Type B pancreatic cell (in vitro differentiated cells): ENCODE measurements at regions not wholly inside any gene's neighbourhood (a gene's known extent, or its start where the extent isn't known, plus 50 kb on each side); places are given as distances from the start of the nearest gene placed in this dataset.
A peak's percentile ranks its signal among the peaks of the same experiment; 100 is the strongest.
"Not testable (repeated sequence)": the region's sequence is repeated elsewhere in the genome, so short reads cannot be mapped to it uniquely, and the experiment has no call there.

Experiments
- DNase-seq: peaks from one replicate; pipeline ENCODE4 v3.0.0; 2021; ENCODE audit warnings: mixed read lengths; ENCODE audit not compliant: unreplicated experiment; ENCODE audit errors: extremely low spot score
- H3K27ac Mint-ChIP-seq: 2 replicates; pipeline ENCODE4 v1.8.0; 2021; ENCODE audit warnings: mild to moderate bottlenecking, mixed read lengths
- H3K27me3 Mint-ChIP-seq: 2 replicates; pipeline ENCODE4 v1.8.0; 2021; ENCODE audit warnings: mixed read lengths
- H3K36me3 Mint-ChIP-seq: 2 replicates; pipeline ENCODE4 v1.8.0; 2021; ENCODE audit warnings: mixed read lengths
- H3K4me1 Mint-ChIP-seq: one replicate; pipeline ENCODE4 v1.8.0; 2021; ENCODE audit warnings: mixed read lengths; ENCODE audit not compliant: unreplicated experiment
- H3K4me3 Mint-ChIP-seq: 2 replicates; pipeline ENCODE4 v1.8.0; 2021; ENCODE audit warnings: mild to moderate bottlenecking, mixed read lengths
- H3K9me3 Mint-ChIP-seq: 2 replicates; pipeline ENCODE4 v1.8.0; 2021; ENCODE audit warnings: mixed read lengths
- CTCF ChIP-seq: fragments of 200-600 bp; sonication (generic); conservative IDR thresholded peaks from 2 replicates; pipeline ENCODE4 v1.5.0; 2021; ENCODE audit warnings: antibody characterized with exemption, mild to moderate bottlenecking

DNA sequence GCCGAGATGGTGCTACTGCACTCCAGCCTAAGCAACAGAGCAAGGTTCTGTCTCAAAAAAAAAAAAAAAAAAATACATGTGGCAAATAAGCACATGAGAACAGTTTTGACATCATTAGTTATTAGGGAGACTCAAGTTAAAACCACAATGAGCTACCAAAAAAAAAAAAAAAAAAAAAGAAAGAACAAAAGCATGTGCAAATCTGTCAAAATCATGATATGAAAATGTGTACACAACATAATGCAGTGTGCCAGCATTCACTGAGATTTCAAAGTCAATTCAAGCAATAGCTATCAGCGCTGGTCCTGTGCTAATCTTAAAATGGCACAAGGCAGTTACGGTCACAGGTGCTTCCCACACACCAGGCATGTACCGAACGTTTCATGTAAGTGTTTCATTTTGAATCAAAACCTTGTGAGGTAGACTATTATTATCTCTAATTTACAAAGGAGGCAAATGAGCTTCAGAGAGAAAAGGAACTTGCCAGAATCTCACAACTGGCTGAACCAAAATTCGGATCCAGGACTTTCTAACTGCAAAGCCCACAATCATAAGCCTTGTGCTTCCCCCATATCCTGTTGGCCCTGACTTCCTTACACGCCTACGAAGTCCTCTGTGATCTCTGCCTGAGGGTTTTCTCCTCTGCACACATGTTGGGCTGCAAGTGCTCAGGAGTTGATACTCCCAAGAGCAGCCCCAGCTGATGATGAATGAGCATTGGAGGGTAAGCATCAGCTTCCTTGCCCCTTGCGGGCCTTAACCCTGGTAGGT, 200.1 kb upstream of the PROK2 start:
- TF ChIP-seq CTCF = no peak
- H3K9me3 Mint-ChIP-seq = peaks cover 5% of the 10 kb centered on the region
- no peaks in the 10 kb centered on the region for H3K36me3 Mint-ChIP-seq
- H3K27me3 Mint-ChIP-seq = no peaks in the 10 kb centered on the region
- H3K4me1 Mint-ChIP-seq = peaks cover 5% of the 10 kb centered on the region
- no peak for DNase-seq
- H3K27ac Mint-ChIP-seq = no peak overlapping the region
- H3K4me3 Mint-ChIP-seq = no peak overlapping the region

DNA sequence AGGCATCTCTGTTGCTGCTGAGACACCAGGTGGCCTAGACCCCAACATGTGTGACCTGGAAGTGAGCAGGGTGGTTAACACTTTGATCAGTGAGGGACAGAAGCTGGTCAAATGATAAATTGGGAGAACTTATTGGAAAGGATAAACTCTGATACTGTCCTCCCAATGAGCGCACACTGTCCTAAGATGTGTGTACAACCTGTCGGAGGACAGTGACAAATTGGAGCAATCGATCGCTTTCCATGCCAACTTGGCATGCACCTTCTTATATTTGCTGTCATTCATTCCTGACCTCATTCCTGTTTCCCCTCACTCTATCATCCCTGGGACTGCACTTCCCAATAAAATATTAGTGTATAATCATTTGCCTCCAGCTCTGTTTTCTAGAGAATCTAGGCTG, 198.7 kb upstream of the PROK2 start:
- H3K27me3 Mint-ChIP-seq = no peaks in the 10 kb centered on the region
- no peaks in the 10 kb centered on the region for H3K36me3 Mint-ChIP-seq
- peaks cover 5% of the 10 kb centered on the region for H3K9me3 Mint-ChIP-seq
- no peak for TF ChIP-seq CTCF
- no peak overlapping the region for H3K4me3 Mint-ChIP-seq
- DNase-seq = no peak
- H3K4me1 Mint-ChIP-seq = peaks cover 13% of the 10 kb centered on the region
- no peak overlapping the region for H3K27ac Mint-ChIP-seq

DNA sequence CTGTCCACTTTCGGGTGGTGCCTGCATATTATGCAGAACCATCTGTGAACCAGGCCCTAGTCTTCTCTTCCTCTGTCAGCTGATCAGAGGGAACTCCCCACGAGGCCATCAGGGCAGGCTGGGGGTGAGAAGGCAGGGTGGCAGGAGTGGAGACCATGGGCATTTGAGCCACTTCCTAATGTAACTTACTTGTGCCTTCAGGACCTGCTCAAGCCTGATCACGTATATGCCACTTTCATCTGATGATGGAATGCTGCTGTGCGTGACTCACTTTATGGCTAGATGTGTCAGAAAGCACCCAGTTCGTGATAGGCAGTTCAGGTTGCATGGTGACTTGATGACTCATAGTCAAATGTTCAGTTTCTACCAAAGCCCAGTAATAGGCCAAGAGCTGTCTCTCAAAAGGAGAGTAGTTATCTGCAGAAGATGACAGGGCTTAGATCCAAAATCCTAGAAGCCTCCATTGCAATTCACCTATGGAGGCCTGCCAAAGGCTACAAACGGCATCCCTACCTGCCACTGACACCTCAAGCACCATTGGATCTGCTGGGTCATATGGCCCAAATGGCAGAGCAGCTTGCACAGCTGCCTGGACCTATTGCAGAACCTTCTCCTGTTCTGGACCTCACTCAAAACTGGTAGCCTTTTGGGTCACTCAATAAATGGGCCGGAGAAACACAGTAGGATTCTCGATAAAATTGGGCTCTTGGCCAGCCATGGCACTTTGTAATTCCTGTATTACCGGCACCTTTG, 197.7 kb upstream of the PROK2 start:
- not testable (repeated sequence) for H3K4me3 Mint-ChIP-seq, H3K9me3 Mint-ChIP-seq, H3K27me3 Mint-ChIP-seq, DNase-seq, H3K36me3 Mint-ChIP-seq
- Mint-ChIP-seq H3K27ac (peak overlapping the region; percentile 23), H3K4me1 (peaks cover 19% of the 10 kb centered on the region)

GRCh38 chr3:71979175-71979574, 194.2 kb upstream of the PROK2 start:
- peaks cover 20% of the 10 kb centered on the region for H3K4me1 Mint-ChIP-seq
- peak overlapping the region; percentile 22 for H3K27ac Mint-ChIP-seq
- H3K4me3 Mint-ChIP-seq = no peak overlapping the region
- H3K27me3 Mint-ChIP-seq = peaks cover 3% of the 10 kb centered on the region
- H3K9me3 Mint-ChIP-seq = peaks cover 5% of the 10 kb centered on the region
- no peak for DNase-seq
- TF ChIP-seq CTCF = no peak
- no peaks in the 10 kb centered on the region for H3K36me3 Mint-ChIP-seq

GRCh38 chr3:71978150-71978721, 193.3 kb upstream of the PROK2 start:
- Mint-ChIP-seq H3K27ac (peak overlapping the region; percentile 18), H3K4me1 (peaks cover 20% of the 10 kb centered on the region), H3K4me3 (peak overlapping the region; percentile 31), H3K36me3 (no peaks in the 10 kb centered on the region), H3K9me3 (peaks cover 5% of the 10 kb centered on the region), H3K27me3 (peaks cover 4% of the 10 kb centered on the region)
- no peak for TF ChIP-seq CTCF
- DNase-seq = no peak

DNA sequence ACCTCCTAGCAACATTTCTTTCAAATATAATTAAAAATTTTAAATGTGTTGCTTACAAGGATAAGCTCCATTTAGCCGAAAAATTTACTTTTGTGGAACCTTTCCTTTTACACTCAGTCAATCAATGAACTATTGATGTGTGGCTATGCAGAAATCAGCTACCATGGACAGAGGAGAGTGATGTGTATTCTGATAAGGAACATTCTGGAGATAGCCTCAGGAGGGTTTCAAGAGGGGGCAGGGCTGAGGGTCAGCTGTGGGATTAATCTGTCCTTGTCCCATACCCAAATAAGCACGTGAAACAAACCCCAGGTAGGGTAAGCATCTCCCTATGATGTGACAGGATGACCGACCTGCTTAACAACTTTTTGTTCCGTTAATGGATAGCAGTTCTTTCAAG, 192.6 kb upstream of the PROK2 start:
- Mint-ChIP-seq H3K4me1 (peaks cover 20% of the 10 kb centered on the region), H3K36me3 (no peaks in the 10 kb centered on the region), H3K27me3 (peaks cover 6% of the 10 kb centered on the region)

More for the DNA sequence above, 192.6 kb upstream of the PROK2 start:
- no peak for TF ChIP-seq CTCF
- no peak for DNase-seq
- Mint-ChIP-seq H3K27ac (peak overlapping the region; percentile 18), H3K4me3 (no peak overlapping the region), H3K9me3 (peaks cover 5% of the 10 kb centered on the region)
